Activated naive CD8-positive, alpha-beta T cell (primary cell): ENCODE measurements at regions not wholly inside any gene's neighbourhood (a gene's known extent, or its start where the extent isn't known, plus 50 kb on each side); places are given as distances from the start of the nearest gene placed in this dataset.

ENCODE experiments used
- H3K27ac Mint-ChIP-seq: one replicate; pipeline ENCODE4 v1.8.0; 2021; ENCODE audit warnings: mixed read lengths
- H3K27me3 Mint-ChIP-seq: one replicate; pipeline ENCODE4 v1.8.0; 2021; ENCODE audit warnings: mixed read lengths
- H3K36me3 Mint-ChIP-seq: one replicate; pipeline ENCODE4 v1.8.0; 2021; ENCODE audit warnings: mixed read lengths
- H3K4me1 Mint-ChIP-seq: one replicate; pipeline ENCODE4 v1.8.0; 2021; ENCODE audit warnings: low read depth, mixed read lengths
- H3K4me3 Mint-ChIP-seq: one replicate; pipeline ENCODE4 v1.8.0; 2021; ENCODE audit warnings: mild to moderate bottlenecking, mixed read lengths
- H3K9me3 Mint-ChIP-seq: one replicate; pipeline ENCODE4 v1.8.0; 2021; ENCODE audit warnings: low read depth, mixed read lengths

DNA sequence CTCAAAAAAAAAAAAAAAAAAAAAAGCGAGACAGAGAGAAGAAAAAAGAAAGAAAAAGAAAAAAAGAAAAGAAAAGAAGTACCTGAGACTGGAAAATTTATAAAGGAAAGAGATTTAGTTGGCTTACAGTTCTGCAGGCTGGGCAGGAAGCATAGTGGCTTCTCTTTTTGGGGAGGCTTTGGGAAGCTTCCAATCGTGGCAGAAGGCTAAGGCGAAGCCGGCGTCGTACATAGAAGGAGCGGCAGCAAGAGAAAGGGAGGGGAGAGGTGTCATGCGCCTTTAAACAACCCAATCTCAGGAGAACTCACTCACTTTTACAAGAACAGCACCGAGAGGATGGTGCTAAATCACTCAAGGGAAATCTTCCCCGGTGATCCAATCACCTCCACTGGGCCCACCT lies 272.1 kb upstream of the FOXK1 start:
- Mint-ChIP-seq H3K9me3 (peaks cover 5% of the 10 kb centered on the region), H3K4me1 (no peaks in the 10 kb centered on the region), H3K27ac (no peak overlapping the region), H3K4me3 (no peak overlapping the region), H3K27me3 (peaks cover 3% of the 10 kb centered on the region), H3K36me3 (no peaks in the 10 kb centered on the region)

DNA sequence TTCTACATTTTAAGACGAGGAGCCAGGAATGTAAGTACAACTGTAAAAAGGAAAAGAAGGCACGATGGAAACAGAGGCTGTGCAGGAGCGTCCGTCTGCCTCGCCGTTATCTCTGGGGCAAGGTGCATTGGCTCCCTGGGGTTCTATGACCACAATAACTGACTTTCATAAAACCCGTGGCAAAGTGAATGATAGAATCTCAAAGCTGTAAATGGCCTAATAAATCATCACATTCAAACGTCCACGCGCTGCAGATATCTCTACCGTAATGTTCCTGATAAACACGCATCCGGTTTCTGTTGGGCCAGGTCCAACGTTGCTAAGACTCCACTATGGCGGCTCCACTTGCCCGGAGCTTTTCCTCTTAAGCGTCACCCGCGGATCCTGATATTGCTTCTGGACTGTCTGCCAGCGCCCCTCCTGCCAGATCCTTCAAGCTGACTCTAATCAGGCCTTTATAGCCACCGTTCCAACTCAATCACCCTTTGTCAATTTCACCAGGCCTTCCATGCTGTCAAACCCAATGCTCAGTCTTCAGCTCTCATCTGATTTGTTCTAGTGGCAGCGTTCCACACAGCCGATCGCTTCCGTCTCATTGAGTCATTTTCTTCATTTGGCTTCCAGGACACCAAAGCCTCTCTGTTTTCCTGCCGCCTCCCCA lies 265.6 kb upstream of the FOXK1 start:
- no peak overlapping the region for H3K27ac Mint-ChIP-seq
- H3K4me3 Mint-ChIP-seq = peak overlapping the region; percentile 67
- H3K36me3 Mint-ChIP-seq = no peaks in the 10 kb centered on the region
- no peaks in the 10 kb centered on the region for H3K4me1 Mint-ChIP-seq
- H3K9me3 Mint-ChIP-seq = peaks cover 13% of the 10 kb centered on the region
- peaks cover 2% of the 10 kb centered on the region for H3K27me3 Mint-ChIP-seq

DNA sequence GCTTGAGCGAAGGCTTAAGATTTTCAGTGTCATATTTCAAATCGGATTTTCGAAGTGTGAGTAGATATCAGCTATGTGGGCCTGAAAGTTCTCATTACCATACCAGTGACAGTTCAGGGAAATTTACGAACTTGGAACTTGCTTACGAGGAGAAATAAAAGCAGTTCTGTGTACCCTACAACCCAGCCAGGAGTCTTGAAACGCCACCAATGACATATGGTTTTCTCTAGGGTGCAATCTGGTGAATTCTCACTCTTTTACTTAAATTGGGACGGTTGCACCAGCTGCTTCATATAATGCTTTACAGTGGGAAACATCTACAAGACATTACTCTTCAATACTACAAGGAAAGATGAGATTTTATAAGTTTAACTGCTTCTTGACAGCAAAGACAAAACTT lies 253.6 kb upstream of the FOXK1 start:
- Mint-ChIP-seq H3K27me3 (peaks cover 14% of the 10 kb centered on the region), H3K36me3 (no peaks in the 10 kb centered on the region), H3K27ac (no peak overlapping the region), H3K9me3 (no peaks in the 10 kb centered on the region), H3K4me1 (no peaks in the 10 kb centered on the region), H3K4me3 (no peak overlapping the region)

DNA sequence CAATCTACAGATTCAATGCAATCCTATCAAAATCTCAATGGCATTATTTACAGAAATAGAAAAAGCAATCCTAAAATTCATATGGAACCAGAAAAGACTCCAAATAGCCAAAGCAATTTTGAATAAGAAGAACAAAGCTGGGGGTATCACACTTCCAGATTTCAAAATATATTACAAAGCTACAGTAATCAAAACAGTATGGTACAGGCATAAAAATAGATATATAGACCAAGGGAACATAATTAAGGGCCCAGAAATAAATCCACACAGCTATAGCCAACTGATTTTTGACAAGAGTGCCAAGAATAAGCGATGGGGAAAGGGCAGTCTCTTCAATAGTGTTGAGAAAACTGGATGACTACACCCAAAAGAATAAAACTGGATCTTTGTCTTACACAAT lies 251.9 kb upstream of the FOXK1 start:
- no peaks in the 10 kb centered on the region for H3K36me3 Mint-ChIP-seq
- H3K27me3 Mint-ChIP-seq = peaks cover 16% of the 10 kb centered on the region
- H3K4me1 Mint-ChIP-seq = no peaks in the 10 kb centered on the region
- no peaks in the 10 kb centered on the region for H3K9me3 Mint-ChIP-seq
- H3K4me3 Mint-ChIP-seq = no peak overlapping the region
- no peak overlapping the region for H3K27ac Mint-ChIP-seq

GRCh38 chr7:4434306-4434705 lies 247.8 kb upstream of the FOXK1 start:
- Mint-ChIP-seq H3K4me3 (no peak overlapping the region), H3K27ac (no peak overlapping the region), H3K36me3 (no peaks in the 10 kb centered on the region), H3K9me3 (no peaks in the 10 kb centered on the region), H3K27me3 (peaks cover 16% of the 10 kb centered on the region), H3K4me1 (no peaks in the 10 kb centered on the region)

GRCh38 chr7:4436361-4436895 lies 245.7 kb upstream of the FOXK1 start:
- Mint-ChIP-seq H3K4me1 (no peaks in the 10 kb centered on the region), H3K36me3 (no peaks in the 10 kb centered on the region)

DNA sequence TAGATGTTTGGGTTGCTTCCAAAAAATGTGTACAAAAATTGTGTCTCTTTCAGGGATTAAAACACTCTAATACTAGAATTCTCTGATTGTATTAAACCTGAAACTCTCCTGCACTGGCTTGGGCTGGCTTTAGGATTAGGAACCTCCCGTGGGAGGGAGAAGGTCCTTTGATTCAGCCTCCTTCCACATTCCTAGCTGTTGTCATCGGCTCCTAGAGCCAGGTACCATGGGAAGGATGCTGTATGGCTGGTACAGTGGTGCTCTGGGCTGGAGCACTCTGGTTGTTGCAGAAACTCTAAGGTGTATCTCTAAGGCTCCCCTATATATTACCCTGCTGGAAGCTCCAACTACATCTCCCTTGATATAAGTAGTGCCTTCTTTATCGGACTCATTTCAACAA lies 245.2 kb upstream of the FOXK1 start:
- no peaks in the 10 kb centered on the region for H3K36me3 Mint-ChIP-seq
- H3K9me3 Mint-ChIP-seq = no peaks in the 10 kb centered on the region
- peaks cover 17% of the 10 kb centered on the region for H3K27me3 Mint-ChIP-seq
- no peak overlapping the region for H3K4me3 Mint-ChIP-seq
- H3K27ac Mint-ChIP-seq = no peak overlapping the region
- no peaks in the 10 kb centered on the region for H3K4me1 Mint-ChIP-seq

More at GRCh38 chr7:4436361-4436895, 245.7 kb upstream of the FOXK1 start:
- H3K27me3 Mint-ChIP-seq = peaks cover 20% of the 10 kb centered on the region
- H3K27ac Mint-ChIP-seq = no peak overlapping the region
- H3K9me3 Mint-ChIP-seq = no peaks in the 10 kb centered on the region
- no peak overlapping the region for H3K4me3 Mint-ChIP-seq

GRCh38 chr7:4437916-4438315 lies 244.2 kb upstream of the FOXK1 start:
- Mint-ChIP-seq H3K4me1 (no peaks in the 10 kb centered on the region), H3K9me3 (no peaks in the 10 kb centered on the region), H3K4me3 (no peak overlapping the region), H3K27ac (no peak overlapping the region), H3K27me3 (peaks cover 15% of the 10 kb centered on the region), H3K36me3 (no peaks in the 10 kb centered on the region)

GRCh38 chr7:4438723-4439245 lies 243.3 kb upstream of the FOXK1 start:
- H3K4me3 Mint-ChIP-seq = no peak overlapping the region
- no peaks in the 10 kb centered on the region for H3K9me3 Mint-ChIP-seq
- H3K36me3 Mint-ChIP-seq = no peaks in the 10 kb centered on the region
- no peak overlapping the region for H3K27ac Mint-ChIP-seq
- no peaks in the 10 kb centered on the region for H3K4me1 Mint-ChIP-seq
- H3K27me3 Mint-ChIP-seq = peaks cover 15% of the 10 kb centered on the region

- Mint-ChIP-seq H3K27ac (no peak overlapping the region), H3K4me3 (no peak overlapping the region), H3K36me3 (no peaks in the 10 kb centered on the region), H3K4me1 (no peaks in the 10 kb centered on the region), H3K9me3 (no peaks in the 10 kb centered on the region), H3K27me3 (peaks cover 17% of the 10 kb centered on the region)
These were observed 242.7 kb upstream of the FOXK1 start for GRCh38 chr7:4439444-4439843.

DNA sequence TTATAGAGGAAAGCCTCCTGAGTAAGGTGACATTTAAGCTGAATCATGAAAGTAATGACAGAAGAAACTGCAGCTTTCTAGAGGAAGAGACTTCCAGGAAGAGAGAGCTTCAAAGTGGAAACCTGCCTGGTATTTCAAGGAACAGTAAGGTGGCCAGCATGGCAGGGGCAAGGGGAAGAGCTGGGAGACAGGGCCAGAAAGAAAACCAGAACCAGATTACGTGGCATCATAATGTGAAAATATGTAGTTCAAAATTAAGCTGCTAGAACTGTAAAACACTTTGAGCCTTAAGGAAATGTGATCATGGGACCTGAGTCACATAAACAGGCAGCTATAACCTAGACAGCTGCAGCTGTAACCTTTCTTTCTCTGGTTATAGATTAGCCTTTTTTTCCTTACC lies 238.0 kb upstream of the FOXK1 start:
- Mint-ChIP-seq H3K4me3 (no peak overlapping the region), H3K9me3 (no peaks in the 10 kb centered on the region), H3K27ac (no peak overlapping the region), H3K4me1 (no peaks in the 10 kb centered on the region), H3K27me3 (peaks cover 15% of the 10 kb centered on the region), H3K36me3 (no peaks in the 10 kb centered on the region)

DNA sequence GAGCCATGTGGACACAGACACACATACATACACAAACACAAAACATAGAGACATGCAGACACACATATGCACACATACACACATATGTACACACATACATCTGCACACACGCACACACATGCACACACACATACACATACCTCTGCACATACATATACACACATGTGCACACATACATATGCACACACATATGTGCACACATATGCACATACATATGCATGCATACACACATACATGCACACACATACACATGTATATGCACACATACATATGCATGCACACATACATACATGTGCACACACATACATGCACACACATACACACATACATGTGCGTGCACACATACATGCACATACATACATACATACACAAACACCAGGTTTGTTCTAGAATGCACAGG lies 236.3 kb upstream of the FOXK1 start:
- Mint-ChIP-seq H3K4me3 (no peak overlapping the region), H3K9me3 (no peaks in the 10 kb centered on the region), H3K36me3 (no peaks in the 10 kb centered on the region), H3K4me1 (no peaks in the 10 kb centered on the region), H3K27ac (no peak overlapping the region), H3K27me3 (peaks cover 12% of the 10 kb centered on the region)

- Mint-ChIP-seq H3K4me1 (no peaks in the 10 kb centered on the region), H3K36me3 (no peaks in the 10 kb centered on the region), H3K27ac (no peak overlapping the region), H3K4me3 (no peak overlapping the region), H3K27me3 (peaks cover 9% of the 10 kb centered on the region), H3K9me3 (no peaks in the 10 kb centered on the region)
These were observed 232.8 kb upstream of the FOXK1 start for GRCh38 chr7:4449263-4449662.

GRCh38 chr7:4450483-4450882 lies 231.6 kb upstream of the FOXK1 start:
- H3K27me3 Mint-ChIP-seq = peaks cover 4% of the 10 kb centered on the region
- H3K4me1 Mint-ChIP-seq = no peaks in the 10 kb centered on the region
- no peak overlapping the region for H3K27ac Mint-ChIP-seq
- no peaks in the 10 kb centered on the region for H3K9me3 Mint-ChIP-seq
- H3K36me3 Mint-ChIP-seq = no peaks in the 10 kb centered on the region
- no peak overlapping the region for H3K4me3 Mint-ChIP-seq

- no peak overlapping the region for H3K4me3 Mint-ChIP-seq
- peaks cover 8% of the 10 kb centered on the region for H3K9me3 Mint-ChIP-seq
- no peaks in the 10 kb centered on the region for H3K36me3 Mint-ChIP-seq
- H3K4me1 Mint-ChIP-seq = no peaks in the 10 kb centered on the region
- H3K27me3 Mint-ChIP-seq = peaks cover 5% of the 10 kb centered on the region
- H3K27ac Mint-ChIP-seq = no peak overlapping the region
These were observed 221.5 kb upstream of the FOXK1 start for GRCh38 chr7:4460597-4460996.

GRCh38 chr7:4461531-4461930 lies 220.6 kb upstream of the FOXK1 start:
- Mint-ChIP-seq H3K27me3 (peaks cover 3% of the 10 kb centered on the region), H3K27ac (no peak overlapping the region), H3K36me3 (no peaks in the 10 kb centered on the region), H3K4me1 (no peaks in the 10 kb centered on the region), H3K9me3 (peaks cover 8% of the 10 kb centered on the region), H3K4me3 (no peak overlapping the region)
